Suppressor macrophage (primary cell): ENCODE measurements at regions not wholly inside any gene's neighbourhood (a gene's known extent, or its start where the extent isn't known, plus 50 kb on each side); places are given as distances from the start of the nearest gene placed in this dataset.
A peak's percentile ranks its signal among the peaks of the same experiment; 100 is the strongest.

Source experiments
- DNase-seq, 4 experiments: peaks; one replicate each; pipeline ENCODE4 v3.0.0-alpha.2; 2020 to 2022

- no peak for DNase-seq
These were observed 778.5 kb downstream of the MECOM start for GRCh38 chr3:168885028-168885427.

- DNase-seq = no peak
These were observed 779.1 kb downstream of the MECOM start for GRCh38 chr3:168884353-168884903.

- DNase-seq = no peak
These were observed 780.4 kb downstream of the MECOM start for GRCh38 chr3:168883145-168883544.

GRCh38 chr3:168881804-168882203, 781.7 kb downstream of the MECOM start:
- DNase-seq = no peak

- DNase-seq = no peak
These were observed 782.9 kb upstream of the GOLIM4 start for GRCh38 chr3:168878655-168879054.

- no peak for DNase-seq
These were observed 782.2 kb upstream of the GOLIM4 start for GRCh38 chr3:168877899-168878298.

GRCh38 chr3:168876346-168877035, 780.8 kb upstream of the GOLIM4 start:
- no peak for DNase-seq

GRCh38 chr3:168872826-168873225, 777.1 kb upstream of the GOLIM4 start:
- no peak for DNase-seq

- no peak for DNase-seq
These were observed 775.2 kb upstream of the GOLIM4 start for GRCh38 chr3:168870892-168871291.

- peak; percentile 12 to 38 (median 26) for DNase-seq
These were observed 769.4 kb upstream of the GOLIM4 start for GRCh38 chr3:168865022-168865551.

- DNase-seq = no peak
These were observed 768.6 kb upstream of the GOLIM4 start for GRCh38 chr3:168864107-168865021.

- DNase-seq = no peak
These were observed 767.8 kb upstream of the GOLIM4 start for GRCh38 chr3:168863561-168863960.

GRCh38 chr3:168862466-168862865, 766.7 kb upstream of the GOLIM4 start:
- no peak for DNase-seq

- no peak for DNase-seq
These were observed 764.9 kb upstream of the GOLIM4 start for GRCh38 chr3:168860592-168860991.

GRCh38 chr3:168860028-168860427, 764.3 kb upstream of the GOLIM4 start:
- no peak for DNase-seq

GRCh38 chr3:168859574-168859973, 763.9 kb upstream of the GOLIM4 start:
- no peak for DNase-seq

- DNase-seq = no peak
These were observed 763.4 kb upstream of the GOLIM4 start for GRCh38 chr3:168859143-168859542.

GRCh38 chr3:168858327-168858726, 762.6 kb upstream of the GOLIM4 start:
- DNase-seq = peak in 1 of 4 experiments; percentile 6

GRCh38 chr3:168850109-168850508, 754.4 kb upstream of the GOLIM4 start:
- no peak for DNase-seq

- peak; percentile 20 to 57 (median 34) for DNase-seq
These were observed 751.7 kb upstream of the GOLIM4 start for GRCh38 chr3:168847291-168847883.

GRCh38 chr3:168844894-168845482, 749.3 kb upstream of the GOLIM4 start:
- no peak for DNase-seq

- no peak for DNase-seq
These were observed 748.7 kb upstream of the GOLIM4 start for GRCh38 chr3:168844472-168844871.
